Effector CD4-positive, alpha-beta T cell (primary cell): ENCODE measurements at regions not wholly inside any gene's neighbourhood (a gene's known extent, or its start where the extent isn't known, plus 50 kb on each side); places are given as distances from the start of the nearest gene placed in this dataset.
"Not testable (repeated sequence)": the region's sequence is repeated elsewhere in the genome, so short reads cannot be mapped to it uniquely, and the experiment has no call there.

Source experiments
- DNase-seq: peaks from one replicate; pipeline ENCODE4 v3.0.0-alpha.2; 2020

- not testable (repeated sequence) for DNase-seq
These were observed 88.5 kb upstream of the CDC42EP3 start for GRCh38 chr2:37759989-37760388.

- no peak for DNase-seq
These were observed 89.0 kb upstream of the CDC42EP3 start for GRCh38 chr2:37760471-37760870.

GRCh38 chr2:37762281-37762680, 90.8 kb upstream of the CDC42EP3 start:
- DNase-seq = not testable (repeated sequence)

DNA sequence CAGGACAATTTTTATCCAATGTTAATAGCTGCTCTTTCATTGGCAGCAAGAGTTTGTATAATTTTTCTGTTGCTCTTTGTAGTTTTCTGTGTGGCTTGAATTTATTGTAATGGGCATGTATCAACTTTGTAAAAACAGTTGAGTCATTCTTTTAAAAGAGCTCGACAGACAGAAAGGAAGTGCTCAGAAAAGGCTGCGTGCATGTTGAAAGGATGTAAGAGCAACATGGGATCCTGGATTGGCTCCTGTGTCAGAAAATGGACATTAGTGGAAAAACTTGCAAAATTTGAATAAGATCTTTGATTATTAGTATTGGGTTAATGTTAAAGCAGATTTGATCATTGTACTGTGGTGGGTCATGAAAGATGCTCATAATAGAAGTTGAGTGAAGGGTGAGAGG, 93.3 kb upstream of the CDC42EP3 start:
- no peak for DNase-seq

- no peak for DNase-seq
These were observed 94.7 kb upstream of the CDC42EP3 start for GRCh38 chr2:37766106-37766505.

DNA sequence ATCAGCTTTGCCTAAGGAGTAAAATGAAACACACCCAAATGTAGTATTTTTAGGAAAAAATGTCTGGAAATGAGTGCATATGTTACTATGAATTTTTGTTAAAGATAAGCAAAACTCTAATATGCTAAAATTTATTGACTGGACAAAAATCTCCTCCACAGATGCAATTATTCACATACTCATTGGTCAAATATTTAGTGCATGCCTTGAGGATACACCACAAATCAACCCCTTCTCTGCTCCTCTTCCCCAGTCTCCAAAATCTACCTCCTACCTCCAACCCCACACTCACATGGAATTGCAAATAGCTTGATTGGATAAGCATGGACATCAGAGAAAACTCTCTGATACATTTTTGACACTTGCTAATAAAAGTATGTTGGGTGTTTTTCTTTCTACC, 95.6 kb upstream of the CDC42EP3 start:
- no peak for DNase-seq

GRCh38 chr2:37767959-37768925, 96.8 kb upstream of the CDC42EP3 start:
- no peak for DNase-seq

GRCh38 chr2:37769551-37769950, 98.1 kb upstream of the CDC42EP3 start:
- DNase-seq = no peak

DNA sequence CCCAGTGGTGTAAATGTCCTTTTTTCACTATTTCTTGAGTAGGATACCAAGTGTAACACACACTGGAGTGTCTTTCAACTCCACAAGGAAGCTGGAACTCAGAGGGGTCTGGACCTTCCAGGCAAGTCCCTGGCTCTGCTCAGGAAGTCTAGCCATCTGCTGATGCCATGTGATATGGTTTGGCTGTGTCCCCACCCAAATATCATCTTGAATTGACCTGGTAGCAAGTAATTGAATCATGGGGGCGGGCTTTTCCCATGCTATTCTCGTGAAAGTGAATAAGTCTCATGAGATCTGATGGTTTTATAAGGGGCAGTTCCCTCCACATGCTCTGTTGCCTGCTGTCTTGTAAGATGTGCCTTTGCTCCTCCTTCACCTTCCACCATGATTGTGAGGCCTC, 99.4 kb upstream of the CDC42EP3 start:
- DNase-seq = no peak

GRCh38 chr2:37771600-37772088, 100.2 kb upstream of the CDC42EP3 start:
- DNase-seq = no peak

GRCh38 chr2:37773371-37774130, 102.1 kb upstream of the CDC42EP3 start:
- DNase-seq = no peak

DNA sequence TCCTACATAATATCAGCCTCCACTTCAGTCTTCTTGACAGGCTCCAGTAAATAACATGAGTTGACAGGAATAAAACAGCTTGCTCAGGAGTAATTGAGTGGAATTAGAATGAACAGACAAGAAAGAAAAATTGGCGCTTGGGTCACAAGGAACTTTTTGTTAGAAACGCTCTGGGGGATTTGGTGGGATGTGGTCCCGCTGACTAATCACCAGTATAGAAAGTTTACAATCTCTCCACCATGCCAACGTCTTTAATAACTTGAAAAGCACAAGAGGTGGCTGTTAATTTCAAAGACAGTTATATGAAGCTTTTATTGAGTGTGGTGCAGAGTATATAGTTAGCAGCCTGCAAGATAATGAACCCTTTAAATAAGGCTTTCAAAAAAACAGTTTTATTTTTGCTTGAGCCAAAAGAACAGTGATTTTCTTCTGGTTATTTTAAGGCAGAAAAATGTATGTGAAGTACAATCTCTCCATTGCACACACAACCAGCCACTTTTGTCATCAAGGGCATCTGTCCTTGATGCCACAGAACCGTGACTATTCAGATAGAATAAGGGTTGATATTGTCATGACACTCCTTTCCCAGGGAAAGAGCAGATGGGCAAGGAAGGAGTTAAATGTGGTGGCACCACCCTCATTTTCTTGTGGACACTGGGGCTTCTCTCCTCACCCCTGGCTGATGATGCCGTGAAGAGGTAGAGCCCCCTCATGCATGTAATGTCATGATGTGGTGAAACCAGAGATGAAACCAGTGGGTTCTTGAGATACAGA, 102.9 kb upstream of the CDC42EP3 start:
- DNase-seq = not testable (repeated sequence)

- no peak for DNase-seq
These were observed 103.8 kb upstream of the CDC42EP3 start for GRCh38 chr2:37774976-37775907.

GRCh38 chr2:37775908-37776250, 104.4 kb upstream of the CDC42EP3 start:
- DNase-seq = no peak

DNA sequence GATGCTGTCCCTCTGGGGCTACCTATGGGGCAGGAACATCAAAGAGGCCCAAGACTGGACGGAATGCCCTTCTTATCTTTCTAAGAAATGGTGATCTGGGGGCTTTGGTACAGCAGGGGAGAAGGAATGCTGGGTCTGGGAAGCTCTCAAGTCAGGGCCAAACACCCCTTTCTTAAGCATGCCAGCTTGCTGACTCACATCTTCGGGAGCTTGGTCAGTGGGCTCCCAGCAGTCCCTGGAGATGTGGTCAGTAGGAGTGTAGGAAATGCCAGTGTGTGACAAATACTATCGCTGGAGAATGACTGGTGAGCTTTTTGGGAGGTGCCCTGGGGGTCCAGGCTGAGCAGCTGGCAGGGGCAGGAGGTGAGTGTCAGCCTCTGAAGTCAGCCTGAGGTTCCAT, 105.0 kb upstream of the CDC42EP3 start:
- no peak for DNase-seq

DNA sequence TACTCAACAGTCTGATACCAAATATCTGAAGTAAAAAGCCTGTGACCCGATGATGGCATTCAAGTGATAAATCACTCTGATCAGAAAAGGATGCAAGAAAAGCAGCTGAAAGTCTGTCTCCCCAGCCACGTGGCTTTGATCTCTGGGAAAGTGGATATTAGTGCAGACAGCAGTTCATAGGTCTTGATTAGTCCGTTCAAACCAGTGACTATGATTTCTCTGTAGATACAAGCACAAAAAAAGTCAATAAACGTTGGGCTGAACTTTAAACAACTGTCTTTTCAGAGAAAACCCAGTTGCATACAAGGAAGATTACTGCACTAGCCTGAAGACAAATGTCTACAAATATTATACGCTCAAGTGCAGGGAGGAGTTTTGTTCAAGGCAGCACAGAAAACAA, 107.7 kb upstream of the CDC42EP3 start:
- no peak for DNase-seq

- no peak for DNase-seq
These were observed 108.4 kb upstream of the CDC42EP3 start for GRCh38 chr2:37779611-37780386.

DNA sequence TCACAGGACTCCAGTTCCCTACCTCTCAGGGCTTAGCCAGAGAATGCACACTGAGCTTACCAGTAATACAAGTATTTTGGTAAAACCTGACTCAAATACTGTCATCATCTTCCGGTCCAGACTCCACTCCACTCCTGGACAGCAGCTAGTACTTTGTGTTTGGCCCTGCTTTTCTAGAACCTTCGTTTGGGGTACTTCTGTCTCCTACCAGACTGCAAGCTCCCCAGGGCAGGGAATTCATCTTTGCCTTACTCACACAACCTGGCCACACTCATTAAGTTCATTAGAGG, 108.9 kb upstream of the CDC42EP3 start:
- DNase-seq = no peak

DNA sequence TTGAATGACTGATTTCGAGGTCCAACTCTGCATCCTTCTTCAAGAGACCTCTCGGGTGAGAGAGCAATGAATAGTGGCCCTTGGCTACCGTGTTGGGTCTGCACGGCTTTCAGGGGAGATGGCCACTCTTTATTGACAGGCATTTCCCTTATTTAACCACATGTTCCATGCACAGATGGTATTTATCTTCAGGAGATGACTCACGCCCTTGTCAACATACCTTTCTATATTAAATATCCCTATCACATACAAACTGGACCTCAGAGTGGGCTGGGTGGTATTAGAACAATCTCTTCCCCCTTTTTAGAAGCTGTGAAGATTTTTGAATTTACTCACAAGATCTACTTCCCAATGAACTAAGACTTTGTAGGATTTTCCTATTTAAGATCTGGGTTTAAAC, 109.6 kb upstream of the CDC42EP3 start:
- no peak for DNase-seq

DNA sequence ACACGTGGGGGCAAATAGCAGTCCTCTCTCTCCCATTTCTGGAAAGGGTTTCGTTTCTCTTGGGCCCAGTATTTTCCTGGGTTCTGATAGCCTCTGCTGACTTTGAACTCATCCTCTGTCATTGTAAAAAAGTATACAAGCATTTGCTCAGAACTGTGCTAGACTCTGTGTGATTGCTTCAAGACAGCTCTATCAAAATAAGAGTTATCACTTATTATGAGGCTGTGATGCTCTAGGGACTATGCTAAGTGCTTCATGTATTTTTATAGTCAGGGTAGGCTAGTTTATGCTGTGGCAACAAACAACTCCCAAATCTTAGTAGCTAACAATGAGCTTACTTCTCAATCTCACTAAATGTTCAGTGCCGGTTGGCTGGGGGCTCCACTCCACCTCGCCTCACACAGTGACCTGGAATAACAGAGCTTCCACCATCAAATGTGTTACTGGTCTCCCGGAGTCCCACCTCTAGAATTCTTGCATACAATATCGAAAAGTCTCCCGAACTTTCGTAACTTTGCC, 110.8 kb upstream of the CDC42EP3 start:
- no peak for DNase-seq
